ENCODE measurements at regions not wholly inside any gene's neighbourhood (a gene's known extent, or its start where the extent isn't known, plus 50 kb on each side); places are given as distances from the start of the nearest gene placed in this dataset.

DNA sequence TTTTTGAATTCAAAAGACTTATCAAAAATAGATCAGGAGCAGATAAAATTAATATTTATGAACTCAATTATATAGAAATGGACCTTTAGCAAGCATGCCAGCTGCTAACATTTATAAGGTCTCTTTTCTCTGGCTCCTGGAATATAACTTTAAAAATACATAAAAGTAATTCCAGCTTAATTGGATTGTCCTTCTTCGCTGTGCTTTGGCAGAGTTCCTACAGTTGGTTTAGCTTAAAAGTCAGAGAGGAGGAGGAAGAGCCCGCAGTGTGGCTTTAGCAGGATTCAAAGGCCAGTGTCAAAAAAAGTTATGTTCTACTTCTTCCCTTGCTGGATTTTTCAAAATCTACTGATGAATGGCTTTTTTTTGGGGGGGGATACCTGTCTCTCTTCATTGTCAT, 1484.9 kb upstream of the TMEM132C start:
- H3K79me2 ChIP-seq (replicated peaks; ENCODE audit: insufficient read depth), result no peaks in the 10 kb centered on the region
- H3K36me3 Mint-ChIP-seq (ENCODE audit: low read depth), result peaks cover 40% of the 10 kb centered on the region
- no peak overlapping the region for H3K4me3 Mint-ChIP-seq
- 0 out of 2 replicates have a peak, but pooled peaks cover 4% of the 10 kb centered on the region for H3K9me2 ChIP-seq (ENCODE audit: insufficient read depth)
- DNase-seq (ENCODE audit: low spot score) (no peak), ATAC-seq (no peak)
- no peak overlapping the region for H3K4me2 ChIP-seq
- no peaks in the 10 kb centered on the region for H4K20me1 ChIP-seq (replicated peaks; ENCODE audit: insufficient read depth)
- H3K4me1 ChIP-seq (ENCODE audit: insufficient read depth), result no peaks in the 10 kb centered on the region
- H3K36me3 ChIP-seq (ENCODE audit: insufficient read depth), result 0 out of 2 replicates have a peak, but pooled peaks cover 3% of the 10 kb centered on the region
- no peak for TF ChIP-seq ZNF114 (CRISPR knock-in tag; IDR thresholded peaks at IDR 0.05)
- no peak for TF ChIP-seq ZNF331 (CRISPR knock-in tag; IDR thresholded peaks at IDR 0.05; ENCODE audit: low read depth)
- TF ChIP-seq, protein P1, sequence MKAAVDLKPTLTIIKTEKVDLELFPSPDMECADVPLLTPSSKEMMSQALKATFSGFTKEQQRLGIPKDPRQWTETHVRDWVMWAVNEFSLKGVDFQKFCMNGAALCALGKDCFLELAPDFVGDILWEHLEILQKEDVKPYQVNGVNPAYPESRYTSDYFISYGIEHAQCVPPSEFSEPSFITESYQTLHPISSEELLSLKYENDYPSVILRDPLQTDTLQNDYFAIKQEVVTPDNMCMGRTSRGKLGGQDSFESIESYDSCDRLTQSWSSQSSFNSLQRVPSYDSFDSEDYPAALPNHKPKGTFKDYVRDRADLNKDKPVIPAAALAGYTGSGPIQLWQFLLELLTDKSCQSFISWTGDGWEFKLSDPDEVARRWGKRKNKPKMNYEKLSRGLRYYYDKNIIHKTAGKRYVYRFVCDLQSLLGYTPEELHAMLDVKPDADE (IDR thresholded peaks at IDR 0.05), result no peak
- no peak for TF ChIP-seq JUNB (IDR thresholded peaks at IDR 0.05; ENCODE audit: unreplicated experiment)
- TF ChIP-seq, protein P2, sequence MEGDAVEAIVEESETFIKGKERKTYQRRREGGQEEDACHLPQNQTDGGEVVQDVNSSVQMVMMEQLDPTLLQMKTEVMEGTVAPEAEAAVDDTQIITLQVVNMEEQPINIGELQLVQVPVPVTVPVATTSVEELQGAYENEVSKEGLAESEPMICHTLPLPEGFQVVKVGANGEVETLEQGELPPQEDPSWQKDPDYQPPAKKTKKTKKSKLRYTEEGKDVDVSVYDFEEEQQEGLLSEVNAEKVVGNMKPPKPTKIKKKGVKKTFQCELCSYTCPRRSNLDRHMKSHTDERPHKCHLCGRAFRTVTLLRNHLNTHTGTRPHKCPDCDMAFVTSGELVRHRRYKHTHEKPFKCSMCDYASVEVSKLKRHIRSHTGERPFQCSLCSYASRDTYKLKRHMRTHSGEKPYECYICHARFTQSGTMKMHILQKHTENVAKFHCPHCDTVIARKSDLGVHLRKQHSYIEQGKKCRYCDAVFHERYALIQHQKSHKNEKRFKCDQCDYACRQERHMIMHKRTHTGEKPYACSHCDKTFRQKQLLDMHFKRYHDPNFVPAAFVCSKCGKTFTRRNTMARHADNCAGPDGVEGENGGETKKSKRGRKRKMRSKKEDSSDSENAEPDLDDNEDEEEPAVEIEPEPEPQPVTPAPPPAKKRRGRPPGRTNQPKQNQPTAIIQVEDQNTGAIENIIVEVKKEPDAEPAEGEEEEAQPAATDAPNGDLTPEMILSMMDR (conservative IDR thresholded peaks at IDR 0.05; ENCODE audit: low read depth in 2 of 2), result no peak
- no peak for TF ChIP-seq EZH2 (IDR thresholded peaks at IDR 0.05; ENCODE audit: low read depth, unreplicated experiment)
- TF ChIP-seq, protein P3, sequence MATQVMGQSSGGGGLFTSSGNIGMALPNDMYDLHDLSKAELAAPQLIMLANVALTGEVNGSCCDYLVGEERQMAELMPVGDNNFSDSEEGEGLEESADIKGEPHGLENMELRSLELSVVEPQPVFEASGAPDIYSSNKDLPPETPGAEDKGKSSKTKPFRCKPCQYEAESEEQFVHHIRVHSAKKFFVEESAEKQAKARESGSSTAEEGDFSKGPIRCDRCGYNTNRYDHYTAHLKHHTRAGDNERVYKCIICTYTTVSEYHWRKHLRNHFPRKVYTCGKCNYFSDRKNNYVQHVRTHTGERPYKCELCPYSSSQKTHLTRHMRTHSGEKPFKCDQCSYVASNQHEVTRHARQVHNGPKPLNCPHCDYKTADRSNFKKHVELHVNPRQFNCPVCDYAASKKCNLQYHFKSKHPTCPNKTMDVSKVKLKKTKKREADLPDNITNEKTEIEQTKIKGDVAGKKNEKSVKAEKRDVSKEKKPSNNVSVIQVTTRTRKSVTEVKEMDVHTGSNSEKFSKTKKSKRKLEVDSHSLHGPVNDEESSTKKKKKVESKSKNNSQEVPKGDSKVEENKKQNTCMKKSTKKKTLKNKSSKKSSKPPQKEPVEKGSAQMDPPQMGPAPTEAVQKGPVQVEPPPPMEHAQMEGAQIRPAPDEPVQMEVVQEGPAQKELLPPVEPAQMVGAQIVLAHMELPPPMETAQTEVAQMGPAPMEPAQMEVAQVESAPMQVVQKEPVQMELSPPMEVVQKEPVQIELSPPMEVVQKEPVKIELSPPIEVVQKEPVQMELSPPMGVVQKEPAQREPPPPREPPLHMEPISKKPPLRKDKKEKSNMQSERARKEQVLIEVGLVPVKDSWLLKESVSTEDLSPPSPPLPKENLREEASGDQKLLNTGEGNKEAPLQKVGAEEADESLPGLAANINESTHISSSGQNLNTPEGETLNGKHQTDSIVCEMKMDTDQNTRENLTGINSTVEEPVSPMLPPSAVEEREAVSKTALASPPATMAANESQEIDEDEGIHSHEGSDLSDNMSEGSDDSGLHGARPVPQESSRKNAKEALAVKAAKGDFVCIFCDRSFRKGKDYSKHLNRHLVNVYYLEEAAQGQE (IDR thresholded peaks at IDR 0.05; ENCODE audit: unreplicated experiment), result no peak
- TF ChIP-seq CREB1 (CRISPR knock-in tag; IDR thresholded peaks at IDR 0.05; ENCODE audit: low read depth), result no peak
- no peak for TF ChIP-seq NANOG (IDR thresholded peaks at IDR 0.05; ENCODE audit: borderline replicate concordance)
- no peak for TF ChIP-seq EZH2phosphoT487 (IDR thresholded peaks at IDR 0.05; ENCODE audit: unreplicated experiment)
- TF ChIP-seq POLR2AphosphoS5 (IDR thresholded peaks at IDR 0.05; ENCODE audit: low read depth), result no peak
- TF ChIP-seq, protein P4, sequence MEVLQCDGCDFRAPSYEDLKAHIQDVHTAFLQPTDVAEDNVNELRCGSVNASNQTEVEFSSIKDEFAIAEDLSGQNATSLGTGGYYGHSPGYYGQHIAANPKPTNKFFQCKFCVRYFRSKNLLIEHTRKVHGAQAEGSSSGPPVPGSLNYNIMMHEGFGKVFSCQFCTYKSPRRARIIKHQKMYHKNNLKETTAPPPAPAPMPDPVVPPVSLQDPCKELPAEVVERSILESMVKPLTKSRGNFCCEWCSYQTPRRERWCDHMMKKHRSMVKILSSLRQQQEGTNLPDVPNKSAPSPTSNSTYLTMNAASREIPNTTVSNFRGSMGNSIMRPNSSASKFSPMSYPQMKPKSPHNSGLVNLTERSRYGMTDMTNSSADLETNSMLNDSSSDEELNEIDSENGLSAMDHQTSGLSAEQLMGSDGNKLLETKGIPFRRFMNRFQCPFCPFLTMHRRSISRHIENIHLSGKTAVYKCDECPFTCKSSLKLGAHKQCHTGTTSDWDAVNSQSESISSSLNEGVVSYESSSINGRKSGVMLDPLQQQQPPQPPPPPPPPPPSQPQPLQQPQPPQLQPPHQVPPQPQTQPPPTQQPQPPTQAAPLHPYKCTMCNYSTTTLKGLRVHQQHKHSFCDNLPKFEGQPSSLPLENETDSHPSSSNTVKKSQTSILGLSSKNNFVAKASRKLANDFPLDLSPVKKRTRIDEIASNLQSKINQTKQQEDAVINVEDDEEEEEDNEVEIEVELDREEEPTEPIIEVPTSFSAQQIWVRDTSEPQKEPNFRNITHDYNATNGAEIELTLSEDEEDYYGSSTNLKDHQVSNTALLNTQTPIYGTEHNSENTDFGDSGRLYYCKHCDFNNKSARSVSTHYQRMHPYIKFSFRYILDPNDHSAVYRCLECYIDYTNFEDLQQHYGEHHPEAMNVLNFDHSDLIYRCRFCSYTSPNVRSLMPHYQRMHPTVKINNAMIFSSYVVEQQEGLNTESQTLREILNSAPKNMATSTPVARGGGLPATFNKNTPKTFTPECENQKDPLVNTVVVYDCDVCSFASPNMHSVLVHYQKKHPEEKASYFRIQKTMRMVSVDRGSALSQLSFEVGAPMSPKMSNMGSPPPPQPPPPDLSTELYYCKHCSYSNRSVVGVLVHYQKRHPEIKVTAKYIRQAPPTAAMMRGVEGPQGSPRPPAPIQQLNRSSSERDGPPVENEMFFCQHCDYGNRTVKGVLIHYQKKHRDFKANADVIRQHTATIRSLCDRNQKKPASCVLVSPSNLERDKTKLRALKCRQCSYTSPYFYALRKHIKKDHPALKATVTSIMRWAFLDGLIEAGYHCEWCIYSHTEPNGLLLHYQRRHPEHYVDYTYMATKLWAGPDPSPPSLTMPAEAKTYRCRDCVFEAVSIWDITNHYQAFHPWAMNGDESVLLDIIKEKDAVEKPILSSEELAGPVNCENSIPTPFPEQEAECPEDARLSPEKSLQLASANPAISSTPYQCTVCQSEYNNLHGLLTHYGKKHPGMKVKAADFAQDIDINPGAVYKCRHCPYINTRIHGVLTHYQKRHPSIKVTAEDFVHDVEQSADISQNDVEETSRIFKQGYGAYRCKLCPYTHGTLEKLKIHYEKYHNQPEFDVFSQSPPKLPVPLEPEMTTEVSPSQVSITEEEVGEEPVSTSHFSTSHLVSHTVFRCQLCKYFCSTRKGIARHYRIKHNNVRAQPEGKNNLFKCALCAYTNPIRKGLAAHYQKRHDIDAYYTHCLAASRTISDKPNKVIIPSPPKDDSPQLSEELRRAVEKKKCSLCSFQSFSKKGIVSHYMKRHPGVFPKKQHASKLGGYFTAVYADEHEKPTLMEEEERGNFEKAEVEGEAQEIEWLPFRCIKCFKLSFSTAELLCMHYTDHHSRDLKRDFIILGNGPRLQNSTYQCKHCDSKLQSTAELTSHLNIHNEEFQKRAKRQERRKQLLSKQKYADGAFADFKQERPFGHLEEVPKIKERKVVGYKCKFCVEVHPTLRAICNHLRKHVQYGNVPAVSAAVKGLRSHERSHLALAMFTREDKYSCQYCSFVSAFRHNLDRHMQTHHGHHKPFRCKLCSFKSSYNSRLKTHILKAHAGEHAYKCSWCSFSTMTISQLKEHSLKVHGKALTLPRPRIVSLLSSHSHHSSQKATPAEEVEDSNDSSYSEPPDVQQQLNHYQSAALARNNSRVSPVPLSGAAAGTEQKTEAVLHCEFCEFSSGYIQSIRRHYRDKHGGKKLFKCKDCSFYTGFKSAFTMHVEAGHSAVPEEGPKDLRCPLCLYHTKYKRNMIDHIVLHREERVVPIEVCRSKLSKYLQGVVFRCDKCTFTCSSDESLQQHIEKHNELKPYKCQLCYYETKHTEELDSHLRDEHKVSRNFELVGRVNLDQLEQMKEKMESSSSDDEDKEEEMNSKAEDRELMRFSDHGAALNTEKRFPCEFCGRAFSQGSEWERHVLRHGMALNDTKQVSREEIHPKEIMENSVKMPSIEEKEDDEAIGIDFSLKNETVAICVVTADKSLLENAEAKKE (CRISPR knock-in tag; IDR thresholded peaks at IDR 0.05), result no peak
- TF ChIP-seq STAT1 (IDR thresholded peaks at IDR 0.05; ENCODE audit: unreplicated experiment), result no peak
- no peak overlapping the region for H3K4me3 ChIP-seq
- no peak overlapping the region for H3K27ac ChIP-seq (ENCODE audit: low read depth)
- H3K4me1 Mint-ChIP-seq, result no peaks in the 10 kb centered on the region
- no peak overlapping the region for H2AFZ ChIP-seq
- H3K27me3 ChIP-seq (ENCODE audit: insufficient read depth), result no peaks in the 10 kb centered on the region
- H3K27ac Mint-ChIP-seq, result no peak overlapping the region
- no peaks in the 10 kb centered on the region for H3F3A ChIP-seq (replicated peaks; ENCODE audit: low read depth)
- H3K9me3 Mint-ChIP-seq, result peaks cover 96% of the 10 kb centered on the region
- peaks cover 6% of the 10 kb centered on the region for H3K27me3 Mint-ChIP-seq (ENCODE audit: insufficient read depth, low read depth, poor library complexity)
